DMS 273 (cell line): ENCODE measurements at regions not wholly inside any gene's neighbourhood (a gene's known extent, or its start where the extent isn't known, plus 50 kb on each side); places are given as distances from the start of the nearest gene placed in this dataset.
A peak's percentile ranks its signal among the peaks of the same experiment; 100 is the strongest.
"Not testable (repeated sequence)": the region's sequence is repeated elsewhere in the genome, so short reads cannot be mapped to it uniquely, and the experiment has no call there.

ENCODE experiments used
- DNase-seq: peaks from one replicate; lab custom pipeline; 2025; ENCODE audit not compliant: unreplicated experiment; lab: John Stamatoyannopoulos, UW

DNA sequence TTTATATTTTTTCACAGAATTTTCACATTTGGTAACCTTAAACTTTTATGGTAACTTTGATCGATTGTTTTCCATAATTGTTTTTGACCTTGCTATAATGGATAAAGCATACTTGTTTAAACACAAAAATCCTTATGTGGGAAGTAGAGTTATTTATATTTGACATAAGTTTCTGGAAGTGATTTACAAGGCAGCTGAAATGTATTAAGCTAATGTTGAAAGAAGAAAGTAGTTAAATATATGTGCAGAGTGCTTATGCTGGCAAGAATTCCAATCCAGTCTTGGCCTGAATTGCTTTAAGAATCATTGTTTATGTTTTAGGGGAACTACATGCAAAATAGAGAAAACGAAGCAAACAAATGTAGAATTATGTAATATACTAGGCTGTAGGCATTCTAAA lies 763.6 kb downstream of the TAF11L14 start:
- no peak for DNase-seq

DNA sequence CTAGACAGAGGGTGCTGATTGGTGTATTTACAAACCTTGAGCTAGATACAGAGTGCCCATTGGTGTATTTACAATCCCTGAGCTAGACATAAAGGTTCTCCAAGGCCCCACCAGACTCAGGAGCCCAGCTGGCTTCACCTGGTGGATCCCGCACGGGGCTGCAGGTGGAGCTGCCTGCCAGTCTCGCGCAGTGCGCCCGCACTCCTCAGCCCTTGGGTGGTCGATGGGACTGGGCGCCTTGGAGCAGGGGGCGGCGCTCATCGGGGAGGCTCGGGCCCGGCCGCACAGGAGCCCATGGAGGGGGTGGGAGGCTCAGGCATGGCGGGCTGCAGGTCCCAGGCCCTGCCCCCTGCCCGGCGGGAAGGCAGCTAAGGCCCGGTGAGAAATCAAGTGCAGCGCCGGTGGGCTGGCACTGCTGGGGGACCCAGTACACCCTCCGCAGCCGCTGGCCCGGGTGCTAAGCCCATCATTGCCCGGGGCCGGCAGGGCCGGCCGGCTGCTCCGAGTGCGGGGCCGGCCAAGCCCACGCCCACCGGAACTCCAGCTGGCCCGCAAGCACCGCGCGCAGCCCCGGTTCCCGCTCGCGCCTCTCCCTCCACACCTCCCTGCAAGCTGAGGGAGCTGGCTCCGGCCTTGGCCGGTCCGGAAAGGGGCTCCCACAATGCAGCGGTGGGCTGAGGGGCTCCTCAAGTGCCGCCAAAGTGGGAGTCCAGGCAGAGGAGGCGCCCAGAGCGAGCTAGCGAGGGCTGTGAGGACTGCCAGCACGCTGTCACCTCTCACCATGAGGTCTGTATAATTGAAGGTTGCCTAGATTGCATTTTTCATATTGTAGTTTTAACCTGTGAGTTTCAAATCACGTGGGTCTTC lies 765.4 kb downstream of the TAF11L14 start:
- not testable (repeated sequence) for DNase-seq

DNA sequence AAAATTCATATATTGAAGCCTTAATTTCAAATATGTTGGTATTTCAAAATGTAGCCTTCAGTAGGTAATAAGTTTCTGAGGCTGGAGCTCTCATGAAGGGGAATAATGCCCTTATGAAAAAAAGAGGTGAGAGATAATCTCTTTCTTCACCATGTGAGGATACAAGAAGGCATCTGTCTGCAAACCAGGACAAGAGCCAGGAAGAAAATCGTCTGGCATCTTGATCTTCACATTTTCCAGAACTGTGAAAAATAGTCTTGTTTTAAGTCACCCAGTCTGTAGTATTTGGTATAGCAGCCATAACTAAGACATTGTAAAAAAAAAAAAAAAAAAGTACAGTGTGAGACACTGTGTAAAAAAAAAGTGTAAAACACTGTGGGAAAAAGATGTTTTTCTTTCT lies 768.9 kb downstream of the TAF11L14 start:
- no peak for DNase-seq

DNA sequence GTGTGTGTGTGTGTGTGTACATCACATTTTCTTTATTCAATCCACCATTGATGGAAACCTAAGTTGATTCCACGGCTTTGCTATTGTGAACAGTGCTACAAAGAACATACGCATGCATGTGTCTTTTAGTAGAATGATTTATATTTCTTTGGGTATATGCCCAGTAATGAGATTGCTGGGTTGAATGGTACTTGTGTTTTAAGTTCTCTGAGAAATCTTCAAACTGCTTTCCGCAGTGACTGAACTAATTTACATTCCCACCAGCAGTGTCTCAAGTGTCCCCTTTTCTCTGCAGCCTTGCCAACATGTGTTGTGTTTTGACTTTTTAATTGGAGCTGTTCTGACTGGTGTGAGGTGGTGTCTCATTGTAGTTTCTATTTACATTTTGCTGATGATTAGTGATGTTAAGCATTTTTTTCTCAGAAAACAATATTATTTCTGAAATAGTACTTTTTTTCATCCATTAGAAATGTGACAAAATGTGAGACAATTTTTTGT lies 769.7 kb downstream of the TAF11L14 start:
- no peak for DNase-seq

DNA sequence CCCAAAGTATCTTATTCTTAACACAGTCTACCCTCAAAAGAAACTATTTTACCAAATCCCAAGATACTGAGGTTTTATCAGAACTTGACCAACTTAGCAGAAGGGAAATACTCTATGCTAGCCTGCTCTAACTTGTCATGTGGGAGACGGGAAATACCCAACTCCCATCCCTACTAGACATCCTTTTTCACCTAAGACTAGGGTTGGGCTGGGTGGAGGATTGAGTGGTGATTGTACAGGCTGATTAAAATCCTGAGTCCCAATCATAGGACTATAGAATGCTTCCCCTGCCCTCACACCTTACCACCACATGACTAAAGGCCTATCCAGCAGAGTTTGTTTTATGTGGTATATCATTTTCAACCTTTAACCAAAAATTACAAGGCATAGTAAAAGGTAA lies 786.5 kb downstream of the TAF11L14 start:
- DNase-seq, result no peak

DNA sequence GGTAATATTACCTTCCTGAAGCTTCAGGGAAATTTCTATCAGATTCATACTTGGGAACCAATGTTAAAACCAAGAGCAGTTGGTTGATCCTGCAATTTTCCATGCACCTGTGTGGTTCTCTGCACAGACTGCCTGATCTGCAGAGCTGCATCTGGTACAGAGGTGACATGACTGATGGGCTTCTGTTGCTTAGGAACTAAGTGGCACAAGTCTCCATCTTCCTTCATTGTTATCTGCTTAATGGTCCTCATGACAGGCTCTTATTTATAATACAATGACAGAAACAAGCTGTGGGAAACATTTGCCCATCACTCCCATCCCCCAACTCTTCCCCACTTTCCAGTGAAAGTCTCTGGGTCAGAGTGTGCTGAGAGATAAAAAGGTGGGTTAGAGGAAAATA lies 799.1 kb downstream of the TAF11L14 start:
- no peak for DNase-seq

DNA sequence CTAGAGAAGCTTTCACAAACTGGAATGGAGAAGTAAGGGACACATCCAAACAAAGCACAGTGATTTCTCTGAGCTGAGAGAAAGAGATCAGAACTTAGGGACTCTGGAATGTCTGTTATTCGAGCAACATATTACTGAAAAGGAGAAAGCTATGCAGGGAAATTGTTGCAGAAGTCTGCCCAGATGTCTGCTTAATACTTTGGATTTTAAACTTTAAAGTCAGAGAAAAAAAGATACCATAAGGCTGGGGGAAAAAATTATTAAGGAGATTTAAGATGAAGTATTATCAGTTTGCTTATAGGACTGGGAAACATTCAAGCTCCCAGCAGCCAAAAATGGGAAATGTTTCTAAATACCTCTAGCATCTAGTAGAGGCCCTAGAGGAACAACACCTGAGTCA lies 803.9 kb downstream of the TAF11L14 start:
- DNase-seq, result no peak

DNA sequence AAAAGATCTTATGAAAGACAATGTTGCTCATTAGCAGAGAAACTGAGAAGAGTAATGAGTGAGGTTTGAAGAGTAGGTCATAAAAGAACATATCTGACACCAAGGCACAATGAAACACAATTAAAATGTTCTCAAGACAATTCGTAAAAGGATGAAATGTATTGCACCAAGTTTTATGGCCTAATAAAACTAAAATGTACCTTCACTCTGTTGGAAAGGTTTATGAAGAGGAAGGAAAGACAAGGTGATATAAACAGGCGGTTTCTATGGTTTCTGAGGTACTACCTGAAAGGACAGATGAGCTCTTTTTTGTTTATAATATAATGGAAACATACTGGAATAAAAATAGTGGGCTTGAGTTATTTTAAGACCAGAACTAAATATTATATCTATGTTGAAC lies 821.3 kb downstream of the TAF11L14 start:
- DNase-seq, result no peak

DNA sequence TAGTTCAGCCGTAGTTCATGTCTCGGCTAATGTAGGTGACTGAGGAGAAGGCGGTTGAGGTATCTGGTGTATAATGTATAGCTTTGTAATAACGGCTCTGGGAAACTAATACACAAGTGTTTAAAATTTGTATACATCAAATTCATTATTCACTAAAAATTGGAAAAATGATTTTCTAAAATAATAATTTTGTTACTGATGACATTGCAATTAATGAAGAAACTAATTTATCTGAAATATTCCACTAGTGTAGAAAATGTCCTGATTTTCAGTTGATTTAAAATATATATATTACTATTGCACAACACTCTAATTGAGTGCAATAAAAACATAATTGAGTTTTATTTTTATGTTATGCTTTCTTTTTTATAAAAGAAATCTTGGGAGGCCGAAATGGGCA lies 823.0 kb downstream of the TAF11L14 start:
- no peak for DNase-seq

DNA sequence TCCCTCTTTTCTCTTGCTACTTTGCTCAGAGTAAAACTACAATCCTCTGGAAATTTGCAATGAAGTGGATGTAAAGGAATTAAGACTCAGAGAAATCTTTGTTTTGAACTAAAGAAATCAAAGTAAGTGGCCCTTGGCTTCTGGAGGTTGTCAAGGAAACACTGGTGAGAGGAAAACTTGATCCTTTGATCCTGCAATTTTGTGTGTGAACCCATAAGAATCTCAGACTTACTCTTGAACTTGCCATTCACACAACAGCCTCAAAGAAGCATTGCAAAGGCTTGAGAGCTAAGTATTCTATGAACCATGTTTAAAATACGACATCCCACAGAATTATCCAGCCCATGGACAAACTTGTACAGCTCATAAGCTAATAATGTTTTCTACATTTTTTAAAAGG lies 827.5 kb downstream of the TAF11L14 start:
- no peak for DNase-seq

DNA sequence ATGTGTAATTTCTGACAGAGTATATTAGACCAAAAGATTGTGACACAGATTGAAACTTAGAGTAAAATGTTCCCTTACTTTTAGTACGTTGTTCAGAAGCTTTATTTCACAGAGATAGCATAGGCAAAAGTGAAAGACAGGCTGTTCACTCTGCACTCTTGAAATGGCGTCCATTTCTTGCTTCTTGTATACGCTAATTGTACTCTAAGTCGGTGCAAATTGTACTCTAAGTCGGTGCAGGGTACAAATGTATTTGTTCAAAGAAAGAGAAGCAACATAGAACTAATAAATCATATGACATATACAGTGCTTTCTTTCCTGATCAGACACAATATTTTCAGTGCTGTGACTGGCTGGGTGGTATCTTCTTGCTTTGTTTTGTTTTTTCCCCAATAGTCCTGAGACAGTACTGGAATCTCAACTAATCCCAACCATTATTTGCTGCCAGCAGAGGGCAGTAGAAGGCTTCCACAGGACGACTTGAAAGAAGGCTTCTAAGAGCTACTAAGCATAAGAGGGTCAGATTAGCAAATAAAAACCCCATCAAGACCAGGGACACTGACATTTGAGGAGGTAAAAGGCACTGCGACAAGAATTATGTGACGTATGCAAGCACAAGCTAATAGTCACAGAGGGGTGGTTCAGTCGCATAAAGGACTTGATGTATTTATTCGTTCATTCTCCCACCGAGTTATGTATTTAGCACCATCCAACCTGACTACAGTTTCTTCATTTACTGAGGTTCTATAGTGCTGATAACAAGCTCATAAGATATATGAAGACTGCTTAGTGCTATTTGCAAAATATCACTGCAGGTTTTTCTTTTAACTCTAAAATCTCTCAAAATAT lies 831.8 kb downstream of the TAF11L14 start:
- peak; percentile 91 for DNase-seq

DNA sequence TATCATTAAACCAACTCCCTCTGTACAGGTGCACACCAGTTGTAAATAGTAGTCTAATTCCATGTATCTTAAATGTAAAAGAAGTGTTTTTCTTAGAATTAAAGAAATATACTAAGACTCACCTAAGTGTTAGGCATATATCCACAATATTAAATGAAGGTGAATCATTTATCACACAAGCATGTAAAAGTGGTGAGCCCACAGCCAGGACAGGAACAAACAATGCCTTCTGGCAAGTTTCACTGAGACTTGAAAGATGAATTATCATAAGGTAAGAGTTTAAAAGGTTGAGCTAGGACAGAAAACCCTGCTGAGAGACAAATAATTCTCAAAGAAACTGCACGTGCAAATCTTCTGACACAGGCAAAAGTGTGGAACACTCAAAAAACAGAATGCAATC lies 832.5 kb downstream of the TAF11L14 start:
- no peak for DNase-seq

DNA sequence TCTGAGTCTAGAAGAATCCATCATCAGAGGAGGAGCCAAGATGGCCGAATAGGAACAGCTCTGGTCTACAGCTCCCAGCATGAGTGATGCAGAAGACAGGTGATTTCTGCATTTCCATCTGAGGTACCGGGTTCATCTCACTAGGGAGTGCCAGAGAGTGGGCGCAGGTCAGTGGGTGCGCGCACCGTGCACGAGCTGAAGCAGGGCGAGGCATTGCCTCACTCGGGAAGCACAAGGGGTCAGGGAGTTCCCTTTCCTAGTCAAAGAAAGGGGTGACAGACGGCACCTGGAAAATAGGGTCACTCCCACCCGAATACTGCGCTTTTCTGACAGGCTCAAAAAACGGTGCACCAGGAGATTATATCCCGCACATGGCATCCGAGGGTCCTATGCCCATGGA lies 837.5 kb downstream of the TAF11L14 start:
- DNase-seq, result not testable (repeated sequence)

DNA sequence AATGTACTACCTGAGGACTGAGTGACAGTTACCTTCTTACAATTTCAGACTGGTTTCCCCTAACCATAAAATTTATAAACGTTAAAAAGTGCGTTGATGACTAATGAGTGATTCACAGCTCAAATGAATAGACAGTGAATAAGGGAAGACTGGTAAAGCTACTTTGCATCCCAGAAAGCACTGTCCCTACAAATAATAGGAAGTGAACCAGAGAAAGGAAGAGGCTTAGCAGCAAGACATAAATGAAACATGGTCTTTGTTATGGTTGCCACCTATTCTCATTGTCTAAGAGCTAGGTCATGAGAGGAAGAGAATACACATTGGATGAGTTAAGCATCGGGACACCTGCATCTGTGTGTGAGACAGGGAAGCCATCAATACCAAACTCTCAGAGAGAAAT lies 849.2 kb downstream of the TAF11L14 start:
- no peak for DNase-seq

DNA sequence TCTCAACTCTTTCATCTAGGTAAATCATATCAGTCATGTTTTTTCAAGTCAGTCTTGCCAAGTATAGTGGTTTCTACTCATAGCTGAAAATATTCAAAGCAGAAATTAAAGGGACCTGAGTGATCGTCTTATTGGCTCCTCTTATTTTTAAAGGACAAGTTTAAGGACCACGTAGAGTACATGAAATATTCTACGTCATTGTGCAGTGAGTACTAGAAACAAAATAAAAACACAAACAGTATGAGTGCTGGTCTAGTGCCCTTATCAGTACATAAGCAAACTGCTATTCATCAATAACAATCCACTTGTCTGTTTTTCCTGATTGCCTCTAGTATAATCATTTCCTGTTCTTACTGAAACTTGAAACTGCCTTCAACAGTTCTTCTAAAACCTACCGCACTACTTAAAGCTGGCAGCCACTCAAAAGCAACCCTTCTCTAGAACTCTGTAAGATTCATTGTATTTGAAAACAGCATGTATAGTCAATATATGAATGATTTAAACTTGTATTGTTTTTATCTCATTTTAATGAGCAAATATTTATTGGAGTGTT lies 853.7 kb downstream of the TAF11L14 start:
- DNase-seq, result no peak

DNA sequence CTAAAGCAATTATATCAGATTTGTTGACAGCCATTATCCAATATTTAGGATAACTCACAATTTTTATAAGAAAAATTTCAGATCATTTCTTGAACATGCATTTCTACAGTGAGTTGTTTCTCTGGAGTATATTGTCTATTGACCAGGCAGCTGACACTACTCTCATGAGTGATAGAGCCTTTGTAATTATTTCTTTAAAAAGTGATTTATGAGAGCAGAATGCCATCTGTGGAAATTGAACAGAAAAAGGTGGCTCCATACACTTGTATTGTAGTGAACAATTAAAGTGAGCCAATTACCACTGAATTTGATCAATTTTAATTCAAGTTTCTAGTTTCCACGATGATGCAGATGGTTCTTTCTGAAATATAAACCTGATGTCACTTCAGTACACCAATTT lies 855.4 kb downstream of the TAF11L14 start:
- no peak for DNase-seq

DNA sequence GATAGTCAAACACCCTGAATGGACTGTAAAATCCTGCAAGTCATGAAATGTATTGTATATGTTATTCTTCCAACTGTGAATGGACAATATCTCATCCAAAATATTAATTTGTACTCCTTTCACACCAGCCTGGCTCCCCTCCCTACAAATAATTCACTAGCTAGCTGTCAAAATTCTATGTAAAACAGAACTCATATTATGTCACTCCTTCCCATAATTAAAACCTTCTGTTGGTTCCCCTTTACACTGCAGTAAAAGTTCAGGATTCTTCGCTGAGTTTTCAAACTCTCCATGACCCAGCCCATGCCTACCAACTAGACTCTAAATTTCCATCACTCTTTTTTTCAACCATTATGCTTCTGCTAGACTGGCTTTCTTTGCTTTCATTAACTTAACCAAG lies 857.1 kb downstream of the TAF11L14 start:
- DNase-seq, result no peak

DNA sequence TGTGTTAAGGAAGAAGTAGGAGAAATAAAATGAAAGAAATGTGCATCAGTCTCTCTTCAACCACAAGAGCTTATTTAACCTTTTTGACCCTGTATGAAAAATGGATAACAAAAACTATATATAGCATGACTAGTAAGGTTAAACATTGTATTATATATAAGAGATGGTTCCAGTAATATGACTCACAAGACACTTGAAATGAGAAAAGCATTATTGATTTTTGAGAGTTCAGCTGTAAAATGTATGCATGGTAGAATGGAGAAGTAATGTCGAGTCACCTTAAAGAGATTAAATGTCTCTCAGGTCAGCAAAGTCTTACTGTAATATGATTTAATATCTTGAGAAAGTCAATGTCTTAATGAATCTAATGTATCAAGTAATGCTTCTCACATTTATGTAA lies 860.9 kb downstream of the TAF11L14 start:
- no peak for DNase-seq

DNA sequence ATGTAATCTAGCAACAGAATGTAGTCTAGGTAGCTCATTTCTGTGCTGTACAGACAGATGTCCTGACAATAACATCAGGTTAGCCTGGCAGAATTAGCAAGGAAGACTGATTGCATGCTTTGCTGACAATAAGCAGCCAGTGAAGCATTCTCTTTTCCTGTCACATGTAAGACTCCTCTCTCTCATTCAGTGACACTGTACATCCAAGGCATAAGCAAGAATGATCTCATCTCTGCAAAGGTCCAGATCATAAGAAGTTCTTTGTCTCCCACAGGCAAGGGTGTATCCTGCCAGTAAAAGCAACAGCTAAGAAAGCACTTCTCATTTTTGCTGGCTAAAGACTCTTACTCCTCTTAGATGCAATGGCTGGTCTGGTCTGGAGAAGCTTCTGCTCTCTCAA lies 861.8 kb downstream of the TAF11L14 start:
- DNase-seq, result no peak

DNA sequence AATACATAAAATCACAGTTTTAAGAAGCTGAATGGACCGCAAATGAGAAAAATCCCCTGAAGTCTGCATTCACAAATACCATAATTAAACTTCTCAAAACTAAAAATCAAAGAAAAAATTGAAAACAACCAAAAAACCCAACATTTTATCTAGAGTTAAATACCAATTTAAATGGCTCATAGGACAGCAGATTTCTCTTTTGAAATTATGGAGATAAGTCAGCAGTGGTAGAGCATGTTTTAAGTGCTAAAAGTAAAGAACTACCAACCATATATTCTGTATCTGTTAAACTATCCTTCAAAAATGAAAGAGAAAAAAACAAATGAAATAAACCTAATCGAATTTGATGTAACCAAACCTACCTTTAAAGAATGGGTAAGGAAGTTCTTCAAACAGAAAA lies 862.8 kb downstream of the TAF11L14 start:
- DNase-seq, result no peak

DNA sequence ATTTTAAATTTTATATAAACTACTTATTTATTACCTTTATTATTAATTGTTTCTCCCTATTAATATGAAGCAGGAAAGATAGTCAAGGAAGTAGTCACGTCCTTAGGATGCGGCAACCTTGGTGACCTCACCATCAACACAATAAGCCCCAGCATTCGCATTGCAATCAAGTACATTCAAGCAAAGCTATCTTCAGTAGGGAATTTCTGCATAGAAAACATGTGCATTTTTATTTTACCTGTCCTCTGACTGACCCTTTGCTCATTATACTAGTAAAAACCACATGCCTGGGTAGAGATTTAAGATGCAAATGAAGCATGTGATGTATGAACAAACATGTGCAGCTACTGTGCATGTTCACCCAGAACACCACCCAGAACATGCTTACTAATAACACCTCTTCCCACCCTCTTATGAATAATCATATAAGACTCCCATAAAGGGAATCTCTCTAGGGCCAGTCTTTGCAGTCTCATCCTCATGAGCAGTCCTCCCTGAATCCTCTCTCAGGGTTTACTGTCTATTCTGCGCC lies 869.6 kb downstream of the TAF11L14 start:
- no peak for DNase-seq

DNA sequence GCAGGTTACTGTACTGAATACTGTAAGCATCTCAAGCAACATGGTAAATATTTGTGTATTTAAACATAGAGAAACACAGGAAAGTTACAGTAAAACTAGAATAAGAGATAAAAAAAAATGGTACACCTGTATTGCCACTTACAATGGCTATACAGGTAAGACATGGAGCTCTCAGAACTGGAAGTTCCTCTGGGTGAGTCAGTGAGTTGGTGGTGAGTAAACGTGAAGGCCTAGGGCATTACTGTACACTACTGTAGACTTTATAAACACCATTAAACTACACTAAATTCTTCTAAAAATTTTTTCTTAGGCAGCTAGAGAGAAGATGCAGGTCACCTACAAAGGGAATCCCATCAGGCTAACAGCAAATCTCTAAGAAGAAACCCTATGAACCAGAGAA lies 872.9 kb downstream of the TAF11L14 start:
- DNase-seq, result no peak
